Tibial artery (tissue), 4 donors: ENCODE measurements at regions not wholly inside any gene's neighbourhood (a gene's known extent, or its start where the extent isn't known, plus 50 kb on each side); places are given as distances from the start of the nearest gene placed in this dataset.

Experiments used
- DNase-seq, 2 donors: peaks; one replicate each; pipeline ENCODE4 v3.0.0-alpha.2; 2019
- H3K27ac ChIP-seq, 2 donors: fragments of 200-600 bp; sonication (generic) in 1 of 2; 1 replicate in 1 of 2; 2 replicates in 1 of 2; pipeline ENCODE4 v1.5.1; 2018 to 2019; ENCODE audit warnings: mild to moderate bottlenecking in 1 of 2
- H3K27me3 ChIP-seq, 2 donors: fragments of 200-600 bp; sonication (generic) in 1 of 2; one replicate each; pipeline versions ENCODE4 v1.5.1 to v1.6.0; 2016 to 2019
- H3K36me3 ChIP-seq, 3 donors: fragments of 200-600 bp; sonication (generic) in 2 of 3; one replicate each; pipeline ENCODE4 v1.5.1; 2016 to 2019; ENCODE audit warnings: mild to moderate bottlenecking in 2 of 3
- H3K4me1 ChIP-seq, 4 donors: fragments of 200-600 bp; sonication (generic) in 2 of 4; 1 replicate in 3 of 4; 2 replicates in 1 of 4; pipeline ENCODE4 v1.5.1; 2016 to 2019
- H3K4me3 ChIP-seq, 2 donors: fragments of 200-600 bp; sonication (generic) in 1 of 2; 1 replicate in 1 of 2; 2 replicates in 1 of 2; pipeline ENCODE4 v1.5.1; 2018 to 2019; ENCODE audit warnings: mild to moderate bottlenecking in 2 of 2
- H3K9me3 ChIP-seq, 3 donors: fragments of 200-600 bp; sonication (generic) in 1 of 3; one replicate each; pipeline ENCODE4 v1.5.1; 2016 to 2019
- CTCF ChIP-seq, 2 experiments: fragments of 200-600 bp in 1 of 2; fragments of 450-650 bp in 1 of 2; IDR thresholded peaks; one replicate each; pipeline ENCODE4 v1.5.1; 2017 to 2019; ENCODE audit warnings: antibody characterized with exemption in 2 of 2, mild to moderate bottlenecking in 1 of 2, moderate library complexity in 1 of 2
- intact Hi-C: fragments of 100-400 bp; cut with DNase I; formaldehyde crosslinking; loops from one replicate; pipeline ENCODE4 v1.15.0; 2023; ENCODE audit warnings: low total_unique reads

GRCh38 chrX:34404386-34405070 is 252.6 kb downstream of the TMEM47 start:
- DNase-seq, result no peak
- H3K27me3 ChIP-seq, result no peaks in the 10 kb centered on the region
- intact Hi-C loops, result no loop called here

GRCh38 chrX:34401411-34401810 is 255.7 kb downstream of the TMEM47 start:
- TF ChIP-seq CTCF (IDR thresholded peaks at IDR 0.05), result no peak
- no peak overlapping the region for H3K4me3 ChIP-seq

More at GRCh38 chrX:34404386-34405070, 252.6 kb downstream of the TMEM47 start:
- H3K4me3 ChIP-seq, result no peak overlapping the region
- no peak for TF ChIP-seq CTCF (IDR thresholded peaks at IDR 0.05)
- no peak overlapping the region for H3K27ac ChIP-seq
- H3K9me3 ChIP-seq, result no peaks in the 10 kb centered on the region
- H3K36me3 ChIP-seq, result no peaks in the 10 kb centered on the region
- H3K4me1 ChIP-seq, result no peaks in the 10 kb centered on the region

GRCh38 chrX:34382416-34382815 is 250.3 kb upstream of the FAM47A start:
- intact Hi-C loops, result no loop called here

More at GRCh38 chrX:34401411-34401810, 255.7 kb downstream of the TMEM47 start:
- Histone ChIP-seq H3K9me3 (no peaks in the 10 kb centered on the region), H3K27me3 (no peaks in the 10 kb centered on the region), H3K27ac (no peak overlapping the region), H3K4me1 (no peaks in the 10 kb centered on the region), H3K36me3 (no peaks in the 10 kb centered on the region)
- no peak for DNase-seq
- intact Hi-C loops, result no loop called here

DNA sequence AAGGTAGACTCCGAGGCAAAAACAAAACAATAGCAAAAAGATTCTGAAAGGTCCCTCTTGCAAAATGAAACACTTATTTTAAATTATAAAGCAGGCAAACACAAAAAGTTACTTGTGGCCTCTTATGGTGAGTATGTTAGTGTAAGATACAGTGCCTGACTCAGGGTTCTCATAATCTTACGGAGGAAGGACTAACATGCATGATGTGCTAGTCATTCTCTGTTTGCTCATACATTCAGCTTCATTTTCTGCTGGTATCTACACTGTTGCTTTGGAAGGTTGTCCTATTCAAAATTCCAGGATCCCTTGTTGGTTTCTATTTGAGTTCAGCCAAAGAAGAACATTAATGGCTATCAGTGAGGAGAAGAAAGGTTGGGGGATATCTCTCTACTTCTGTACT is 249.1 kb upstream of the FAM47A start:
- intact Hi-C loops, result no loop called here
- no peaks in the 10 kb centered on the region for H3K27me3 ChIP-seq
- no peaks in the 10 kb centered on the region for H3K4me1 ChIP-seq
- H3K4me3 ChIP-seq, result no peak overlapping the region
- DNase-seq, result no peak
- no peak overlapping the region for H3K27ac ChIP-seq
- no peaks in the 10 kb centered on the region for H3K36me3 ChIP-seq
- no peak for TF ChIP-seq CTCF (IDR thresholded peaks at IDR 0.05)
- H3K9me3 ChIP-seq, result no peaks in the 10 kb centered on the region

More at GRCh38 chrX:34382416-34382815, 250.3 kb upstream of the FAM47A start:
- Histone ChIP-seq H3K27me3 (no peaks in the 10 kb centered on the region), H3K4me1 (no peaks in the 10 kb centered on the region), H3K36me3 (no peaks in the 10 kb centered on the region), H3K27ac (no peak overlapping the region), H3K9me3 (no peaks in the 10 kb centered on the region), H3K4me3 (no peak overlapping the region)
- no peak for TF ChIP-seq CTCF (IDR thresholded peaks at IDR 0.05)
- no peak for DNase-seq

- Histone ChIP-seq H3K4me3 (no peak overlapping the region), H3K9me3 (no peaks in the 10 kb centered on the region), H3K36me3 (no peaks in the 10 kb centered on the region), H3K4me1 (no peaks in the 10 kb centered on the region), H3K27me3 (no peaks in the 10 kb centered on the region), H3K27ac (no peak overlapping the region)
- TF ChIP-seq CTCF (IDR thresholded peaks at IDR 0.05), result no peak
- intact Hi-C loops, result no loop called here
- no peak for DNase-seq
Measured at GRCh38 chrX:34379891-34380290, 247.8 kb upstream of the FAM47A start.
